Transverse colon (tissue), 4 donors: ENCODE measurements at regions not wholly inside any gene's neighbourhood (a gene's known extent, or its start where the extent isn't known, plus 50 kb on each side); places are given as distances from the start of the nearest gene placed in this dataset.
"Not testable (repeated sequence)": the region's sequence is repeated elsewhere in the genome, so short reads cannot be mapped to it uniquely, and the experiment has no call there.

ENCODE experiments used
- CTCF ChIP-seq, 5 experiments: fragments of 200-600 bp in 3 of 5; fragments of 450-650 bp in 2 of 5; sonication (generic) in 3 of 5; IDR thresholded peaks; 1 replicate in 2 of 5; 2 replicates in 3 of 5; pipeline ENCODE4 v1.5.1; 2016 to 2017; ENCODE audit warnings: antibody characterized with exemption in 5 of 5, inconsistent platforms in 3 of 5, mild to moderate bottlenecking in 2 of 5, moderate library complexity in 1 of 5
- EP300 ChIP-seq: sonication (generic); formaldehyde crosslinking; IDR thresholded peaks from one replicate; pipeline ENCODE4 v1.6.1; 2017; ENCODE audit warnings: antibody characterized with exemption, low read depth
- POLR2A ChIP-seq: fragments of 450-650 bp; IDR thresholded peaks from one replicate; pipeline ENCODE4 v1.6.1; 2016; ENCODE audit warnings: antibody characterized with exemption, mild to moderate bottlenecking, moderate library complexity
- POLR2AphosphoS5 ChIP-seq, 3 donors: sonication (generic); formaldehyde crosslinking; IDR thresholded peaks; one replicate each; pipeline ENCODE4 v1.6.1; 2016; ENCODE audit warnings: antibody characterized with exemption in 3 of 3

GRCh38 chr4:49150351-49151083 is 164.4 kb downstream of the CWH43 start:
- not testable (repeated sequence) for TF ChIP-seq CTCF (IDR thresholded peaks at IDR 0.05); POLR2AphosphoS5 (IDR thresholded peaks at IDR 0.05); POLR2A; EP300
